Midbrain (tissue), 1 donor: ENCODE measurements at regions not wholly inside any gene's neighbourhood (a gene's known extent, or its start where the extent isn't known, plus 50 kb on each side); places are given as distances from the start of the nearest gene placed in this dataset.

Experiments
- DNase-seq: peaks from one replicate; lab custom pipeline; 2025; lab: John Stamatoyannopoulos, UW

DNA sequence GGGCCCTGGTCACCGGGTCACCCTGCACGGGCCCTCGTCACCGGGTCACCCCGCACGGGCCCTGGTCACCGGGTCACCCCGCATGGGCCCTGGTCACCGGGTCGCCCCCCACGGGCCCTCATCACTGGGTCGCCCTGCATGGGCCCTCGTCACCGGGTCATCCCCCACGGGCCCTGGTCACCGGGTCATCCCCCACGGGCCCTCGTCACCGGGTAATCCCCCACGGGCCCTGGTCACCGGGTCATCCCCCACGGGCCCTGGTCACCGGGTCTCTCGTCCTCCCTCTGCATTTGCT is 77.6 kb downstream of the RIPK4 start:
- no peak for DNase-seq

DNA sequence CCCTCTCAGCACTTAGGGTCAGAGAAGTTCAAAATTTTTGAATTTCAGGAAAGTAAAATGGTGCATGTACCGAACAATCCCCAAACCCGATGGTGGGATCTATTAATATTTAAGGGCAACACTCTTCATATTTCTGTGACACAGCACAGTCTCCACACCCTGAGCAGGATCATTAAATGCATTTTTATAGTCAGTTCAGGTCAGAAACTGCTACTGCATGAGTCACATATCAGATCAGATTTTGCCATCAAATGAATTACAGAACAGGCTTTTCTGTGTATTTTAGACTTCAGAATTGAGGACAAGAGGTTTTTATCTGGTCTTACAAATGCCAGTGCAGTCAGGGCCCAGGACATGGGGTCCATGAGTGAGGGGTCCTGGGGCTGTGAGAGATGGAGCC is 79.2 kb downstream of the RIPK4 start:
- no peak for DNase-seq

DNA sequence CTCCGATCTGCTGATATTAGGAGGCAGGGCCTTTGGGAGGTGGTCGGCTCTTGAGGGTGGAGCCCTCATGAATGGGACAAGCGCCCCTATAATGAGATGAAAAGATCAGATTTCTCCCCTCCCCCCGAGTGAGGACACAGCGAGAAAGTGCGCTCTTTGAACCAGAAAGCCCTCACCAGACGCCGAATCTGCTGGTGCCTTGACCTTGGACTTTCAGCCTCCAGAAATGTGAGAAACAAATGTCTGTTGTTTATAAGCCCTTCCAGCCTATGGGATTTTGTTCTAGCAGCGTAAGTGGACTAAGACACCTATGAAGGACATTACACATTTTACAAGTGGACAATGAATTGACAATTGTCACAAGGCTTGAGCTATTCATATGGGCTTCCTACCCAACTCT is 80.2 kb downstream of the RIPK4 start:
- no peak for DNase-seq

DNA sequence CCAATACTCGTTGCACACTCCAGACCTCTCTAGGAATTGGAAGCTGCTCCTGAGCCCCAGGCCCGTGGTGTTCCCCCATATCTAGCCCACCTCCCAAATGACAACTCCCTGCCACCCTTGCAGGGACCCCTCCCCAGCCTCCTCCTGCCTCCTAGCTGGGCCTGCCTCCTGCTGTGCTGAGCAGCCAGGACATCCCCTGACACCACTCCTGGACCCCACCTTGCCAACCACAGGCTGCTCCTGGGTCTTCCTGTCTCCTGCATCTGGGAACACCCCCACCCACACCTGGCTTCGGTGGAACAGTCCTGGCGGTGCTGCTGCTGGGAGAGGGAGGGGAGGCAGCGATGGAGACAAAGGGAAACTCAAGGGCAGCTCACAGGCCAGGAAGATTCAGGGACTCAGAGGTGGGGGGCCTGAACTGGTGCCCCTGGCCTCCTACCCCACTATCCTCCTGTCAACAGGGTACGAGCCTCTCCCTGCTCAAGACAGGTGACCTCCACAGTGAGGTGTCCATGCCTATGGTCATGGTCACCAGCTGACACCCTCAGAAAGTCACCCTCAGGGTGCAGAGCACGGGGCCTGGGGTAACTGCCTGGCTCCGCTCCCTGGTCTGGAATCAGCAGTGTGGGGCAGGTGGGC is 81.2 kb downstream of the RIPK4 start:
- no peak for DNase-seq

DNA sequence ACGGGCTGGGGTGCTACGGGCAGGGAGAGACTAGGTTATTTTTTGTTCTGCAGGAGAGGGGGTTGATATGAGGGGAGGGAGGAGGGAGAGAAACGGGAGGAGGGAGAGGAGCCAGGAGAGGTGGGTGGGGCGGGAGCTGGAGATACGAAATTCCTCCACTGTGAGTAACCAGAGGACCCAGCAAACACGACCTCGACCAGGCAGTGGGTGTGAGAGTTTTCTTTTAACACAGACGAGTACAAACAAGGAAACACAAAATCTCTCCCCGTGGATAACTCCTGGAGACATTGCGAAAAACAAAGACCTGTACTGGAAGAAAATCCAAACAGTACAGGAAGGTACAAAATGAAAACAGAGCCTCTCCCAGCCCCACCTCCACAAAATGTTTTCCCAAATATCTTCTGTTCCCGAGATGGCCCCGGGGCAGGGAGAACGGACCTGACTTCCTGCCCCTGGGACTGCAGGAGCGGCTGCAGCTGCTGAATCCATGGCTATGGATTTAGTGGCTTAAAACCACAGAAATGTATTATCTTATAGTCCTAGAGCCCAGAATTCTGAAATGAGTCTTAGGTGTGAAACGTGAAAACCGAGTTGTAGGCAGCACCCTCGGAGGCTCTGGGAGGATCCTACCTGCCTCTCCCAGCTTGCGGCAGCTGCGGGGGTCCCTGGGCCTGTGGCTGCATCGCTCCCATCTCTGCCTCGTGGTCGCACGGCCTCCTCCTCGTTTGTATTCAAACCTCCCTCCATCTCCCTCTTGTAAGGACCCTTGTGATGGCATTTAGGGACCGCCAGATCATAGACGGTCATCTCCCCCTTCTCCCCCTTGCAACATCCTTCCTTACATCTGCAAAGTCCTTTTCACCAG is 82.2 kb downstream of the RIPK4 start:
- DNase-seq: no peak

DNA sequence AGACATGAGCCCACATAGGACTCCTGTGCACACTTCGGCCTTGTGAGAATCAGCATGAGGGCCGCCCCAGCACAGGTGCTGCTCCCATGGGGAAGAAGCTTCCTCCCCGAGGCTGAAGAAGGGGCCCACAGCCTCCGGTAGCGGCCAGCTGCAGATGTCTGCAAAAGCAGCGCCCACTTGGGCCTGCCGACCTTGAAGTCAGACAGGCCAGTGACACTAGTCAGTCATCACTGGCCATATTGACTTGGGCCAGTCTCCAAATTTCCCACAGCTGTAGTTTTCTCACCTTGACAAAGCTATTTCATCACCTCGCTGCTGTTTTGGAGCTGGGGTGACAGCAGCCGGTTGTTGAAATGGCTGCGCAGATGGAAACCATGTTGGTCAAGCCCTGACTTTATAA is 83.0 kb downstream of the RIPK4 start:
- no peak for DNase-seq

DNA sequence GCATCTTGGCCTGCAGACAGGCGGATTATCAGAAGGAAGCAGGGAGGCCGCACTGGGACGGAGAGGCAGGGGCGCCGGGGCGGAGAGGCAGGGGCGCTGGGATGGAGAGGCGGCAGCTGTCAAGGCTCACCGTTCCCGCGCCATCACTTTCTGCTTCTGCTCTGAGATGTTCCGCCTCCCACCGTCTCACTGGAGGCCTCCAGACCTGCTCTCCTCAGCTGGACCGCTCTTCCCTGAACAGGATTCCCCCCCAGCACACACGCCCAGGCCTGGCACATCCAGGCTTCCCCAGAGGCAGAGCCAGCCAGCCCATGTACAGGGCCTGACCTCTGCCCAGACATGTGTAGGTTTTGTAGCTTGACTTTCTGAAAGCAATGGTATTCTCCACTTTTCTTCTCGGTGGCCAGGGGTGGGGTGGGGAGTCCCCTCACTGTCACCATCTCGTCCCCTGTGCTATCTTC is 84.1 kb downstream of the RIPK4 start:
- DNase-seq: no peak

DNA sequence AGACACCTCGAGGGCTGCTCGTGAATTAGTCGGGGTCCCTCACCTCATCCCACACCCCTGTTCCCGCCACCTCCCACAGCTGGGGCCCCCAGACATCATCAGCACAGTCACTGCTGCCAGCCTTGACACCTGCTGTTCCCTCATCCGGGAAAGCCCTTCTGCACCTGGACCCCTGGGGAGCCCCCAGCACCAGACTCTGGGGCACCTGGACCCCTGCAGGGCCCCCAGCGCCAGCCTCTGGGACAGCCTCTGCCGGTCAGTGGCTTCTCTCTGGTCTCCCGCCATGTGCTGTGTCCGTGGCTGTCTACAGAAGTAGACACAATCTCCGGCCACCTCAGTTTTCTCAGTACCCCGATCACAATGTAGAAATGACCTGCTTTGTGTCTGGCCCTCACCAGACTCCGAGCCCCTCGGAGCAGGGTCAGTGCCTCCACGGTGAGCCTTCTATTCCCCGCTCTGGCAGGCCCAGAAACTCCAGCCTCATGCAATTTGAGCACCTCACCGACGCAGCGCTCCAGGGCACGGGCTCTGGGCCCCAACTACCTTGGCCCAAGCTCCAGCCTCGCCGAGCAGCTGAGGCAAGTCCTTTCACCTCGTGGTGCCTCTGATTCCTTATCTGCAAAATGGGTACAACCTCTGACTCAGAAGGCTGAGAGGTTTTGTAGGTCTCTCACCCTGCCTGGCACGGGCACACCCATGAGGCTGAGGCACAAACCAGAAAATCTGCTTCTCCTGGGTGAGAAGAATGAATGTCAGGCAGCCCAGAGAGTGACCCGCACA is 84.7 kb downstream of the RIPK4 start:
- no peak for DNase-seq

DNA sequence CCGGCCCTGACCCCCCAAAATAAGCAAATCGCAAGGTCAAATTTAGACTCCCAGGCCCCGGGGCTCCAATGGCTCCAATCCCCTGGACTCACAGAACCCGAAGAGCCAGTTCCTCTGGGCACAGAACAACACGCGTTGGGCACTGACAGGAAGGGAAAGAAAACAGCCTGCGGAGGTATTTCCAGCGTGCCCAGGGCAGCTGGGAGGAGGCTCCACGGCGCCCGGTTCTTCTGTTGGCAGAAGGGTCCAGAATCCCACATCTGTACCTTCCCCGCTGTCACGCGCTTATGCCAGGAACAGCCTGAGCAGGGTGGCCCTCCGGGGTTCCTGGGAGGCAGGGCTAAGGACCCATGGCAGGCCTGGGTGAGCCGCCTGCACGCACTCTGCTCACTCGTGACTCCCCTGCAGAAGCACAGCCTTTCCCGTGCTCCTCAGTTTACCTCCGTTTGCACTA is 85.5 kb downstream of the RIPK4 start:
- DNase-seq: no peak

DNA sequence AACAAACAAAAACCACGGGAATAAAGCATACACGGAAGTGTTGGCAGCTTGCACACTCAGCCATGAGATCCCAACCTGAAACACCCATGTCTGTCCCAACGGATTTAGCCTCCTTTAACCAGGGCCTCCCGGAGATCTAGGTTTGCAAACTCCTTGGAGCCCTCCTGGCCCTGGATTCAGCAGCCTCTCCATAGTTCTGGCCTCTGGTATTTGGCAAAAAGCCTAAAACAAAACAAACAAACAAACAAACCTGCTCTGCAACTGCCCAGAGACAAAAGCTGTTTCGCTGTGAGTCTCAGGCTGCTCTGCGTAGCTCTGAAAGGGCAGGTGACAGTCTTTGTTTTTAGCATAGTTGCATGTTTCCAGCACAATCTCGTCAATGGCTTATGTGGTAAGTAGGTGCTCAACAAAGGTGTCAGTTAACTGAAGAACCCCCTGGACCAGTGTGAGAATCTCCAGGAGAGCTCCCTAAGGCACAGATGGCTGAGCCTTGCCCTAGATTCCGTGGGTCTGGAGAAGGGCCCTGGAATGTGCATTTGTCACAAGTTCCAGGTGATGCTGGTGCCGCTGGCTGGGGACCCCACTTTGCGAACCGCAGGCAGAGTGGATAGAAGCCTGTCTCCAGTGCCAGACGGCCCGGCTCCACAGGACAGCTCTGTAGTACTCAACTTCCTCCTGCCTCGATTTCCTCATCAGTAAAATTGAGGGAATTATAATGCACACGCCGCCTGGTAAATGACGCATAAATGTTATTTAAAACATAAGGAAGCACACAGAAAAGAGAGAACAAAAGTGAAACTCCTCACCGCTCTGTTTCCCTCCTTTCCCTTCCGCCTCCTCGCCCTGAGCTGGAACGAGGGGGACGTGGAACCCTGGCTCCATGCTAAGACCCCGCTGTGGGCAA is 86.2 kb downstream of the RIPK4 start:
- no peak for DNase-seq

DNA sequence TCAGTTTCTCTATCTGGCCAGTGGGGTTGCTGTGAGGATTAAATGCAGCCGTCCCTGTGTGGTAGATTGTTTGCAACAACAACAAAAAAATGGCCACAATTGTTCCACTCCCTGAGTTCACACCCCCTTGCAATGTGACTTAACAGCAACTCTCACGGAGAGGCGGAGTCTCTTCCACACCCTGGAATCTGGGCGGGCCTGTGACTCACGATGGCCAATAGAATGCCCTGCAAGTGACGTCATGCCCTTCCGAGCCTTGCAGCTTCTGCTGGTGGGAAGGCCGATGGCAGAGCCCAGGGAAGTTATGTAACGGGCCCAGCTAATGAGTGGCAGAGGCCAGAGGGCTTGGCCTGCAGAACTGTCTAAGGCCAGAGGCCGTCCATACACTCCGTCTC is 87.9 kb downstream of the RIPK4 start:
- DNase-seq: peak; percentile 34

DNA sequence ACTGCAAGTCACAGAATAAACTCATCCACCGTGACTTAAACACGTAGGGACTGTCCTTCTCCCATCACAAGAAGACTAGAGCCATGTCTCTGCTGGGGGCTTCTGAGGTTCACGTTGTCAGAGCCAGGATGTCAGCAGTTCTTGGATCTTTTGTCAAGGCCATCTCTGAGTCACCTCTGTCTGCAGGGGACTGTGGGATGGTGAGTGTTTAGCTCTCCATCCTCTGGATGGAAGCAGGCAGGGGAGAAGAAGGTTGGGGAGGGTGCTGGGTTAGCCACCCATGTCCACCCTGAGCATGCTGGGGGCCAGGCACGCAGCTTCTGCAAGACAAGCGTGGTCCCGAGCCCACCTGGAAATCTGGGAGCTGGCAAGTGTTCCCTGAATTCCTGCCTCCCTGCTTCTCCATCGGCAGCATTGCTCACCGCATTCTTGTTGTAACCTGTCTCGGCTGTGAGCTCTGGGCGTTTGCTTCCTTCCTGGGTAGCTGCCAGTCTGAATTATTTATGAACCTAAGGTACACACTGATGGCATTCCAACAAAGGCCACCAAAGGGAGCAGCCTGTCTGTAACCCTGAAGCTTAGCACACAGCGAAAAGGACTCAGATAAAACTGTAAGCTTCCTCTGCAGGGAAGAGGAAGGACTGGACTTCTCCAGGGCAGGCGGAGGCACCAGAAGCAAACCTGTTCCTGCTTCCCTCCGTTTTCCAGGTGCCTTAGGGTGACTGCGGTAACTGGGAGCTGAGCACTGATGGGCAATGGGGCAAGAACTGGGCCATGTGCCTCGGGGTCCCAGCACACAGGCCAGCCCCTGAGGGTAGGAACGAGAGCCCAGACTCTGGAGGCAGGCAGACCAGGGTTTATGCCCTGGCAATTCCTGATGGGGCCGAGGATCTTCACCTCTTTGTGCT is 88.6 kb downstream of the RIPK4 start:
- DNase-seq: no peak

DNA sequence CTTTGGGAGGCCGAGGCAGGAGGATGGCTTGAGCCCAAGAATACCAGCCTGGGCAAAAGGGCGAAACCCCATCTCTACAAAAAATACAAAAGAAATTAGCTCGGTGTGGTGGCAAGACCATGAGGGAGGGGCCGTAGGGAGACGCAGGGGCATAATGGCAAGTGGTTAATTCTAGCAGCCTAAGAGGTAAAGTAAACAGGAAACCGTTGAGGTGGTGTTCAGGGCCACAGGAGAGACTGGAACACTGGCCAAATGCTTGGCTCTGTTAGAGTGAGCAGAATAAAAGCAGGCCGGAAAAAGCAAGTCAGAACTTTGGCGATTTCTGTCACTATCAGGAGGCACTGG is 89.2 kb downstream of the RIPK4 start:
- no peak for DNase-seq

DNA sequence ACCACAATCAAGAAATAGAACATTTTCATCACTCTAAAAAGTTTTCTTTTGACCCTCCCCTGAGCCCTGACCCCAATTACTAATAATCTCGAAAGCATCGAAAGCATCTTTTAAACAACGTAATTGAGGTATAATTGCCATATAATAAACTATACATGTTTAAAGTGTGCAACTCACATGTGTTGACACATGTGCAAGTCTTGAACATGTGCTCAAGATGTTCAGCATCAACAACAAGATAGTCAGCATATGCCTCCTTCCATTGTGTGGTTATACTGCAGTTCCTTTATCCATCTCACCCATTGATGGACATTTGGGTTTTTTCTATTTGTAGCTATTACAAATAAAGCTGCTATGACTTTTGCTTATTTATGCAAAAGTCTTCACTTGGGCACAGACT is 90.7 kb downstream of the RIPK4 start:
- DNase-seq: no peak

DNA sequence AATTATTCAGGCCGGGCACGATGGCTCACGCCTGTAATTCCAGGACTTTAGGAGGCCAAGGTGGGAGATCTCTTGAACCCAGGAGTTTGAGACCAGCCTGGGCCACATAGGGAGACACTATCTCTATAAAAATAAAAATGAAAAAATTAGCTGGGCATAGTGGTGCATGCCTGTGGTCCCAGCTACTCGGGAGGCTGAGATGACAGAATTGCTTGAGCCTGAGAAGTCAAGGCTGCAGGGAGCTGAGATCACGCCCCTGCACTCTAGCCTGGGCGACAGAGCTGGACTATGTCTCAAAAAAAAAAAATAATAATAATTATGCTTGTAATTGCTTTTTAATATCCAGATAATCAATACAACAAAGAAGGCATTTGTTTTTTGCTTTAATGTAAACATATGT is 91.3 kb downstream of the RIPK4 start:
- no peak for DNase-seq

DNA sequence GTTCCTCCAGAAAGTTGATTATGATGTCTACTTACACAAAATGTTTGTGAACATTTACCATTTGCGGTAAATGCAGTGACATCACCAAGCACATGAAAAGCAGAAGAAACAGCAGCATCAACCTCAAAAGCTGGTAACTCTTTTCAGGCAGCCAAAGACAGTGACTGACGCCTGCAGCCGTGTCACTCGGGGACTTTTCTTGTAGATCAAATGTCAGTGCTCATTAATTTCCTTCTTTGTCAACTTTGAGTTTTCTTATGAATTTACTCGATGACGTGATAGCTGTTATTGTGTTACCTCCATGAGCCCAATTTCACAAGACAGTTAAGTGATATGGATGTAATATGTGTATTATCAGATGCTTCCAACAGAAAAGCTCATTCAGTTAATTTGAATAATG is 92.5 kb downstream of the RIPK4 start:
- DNase-seq: no peak

DNA sequence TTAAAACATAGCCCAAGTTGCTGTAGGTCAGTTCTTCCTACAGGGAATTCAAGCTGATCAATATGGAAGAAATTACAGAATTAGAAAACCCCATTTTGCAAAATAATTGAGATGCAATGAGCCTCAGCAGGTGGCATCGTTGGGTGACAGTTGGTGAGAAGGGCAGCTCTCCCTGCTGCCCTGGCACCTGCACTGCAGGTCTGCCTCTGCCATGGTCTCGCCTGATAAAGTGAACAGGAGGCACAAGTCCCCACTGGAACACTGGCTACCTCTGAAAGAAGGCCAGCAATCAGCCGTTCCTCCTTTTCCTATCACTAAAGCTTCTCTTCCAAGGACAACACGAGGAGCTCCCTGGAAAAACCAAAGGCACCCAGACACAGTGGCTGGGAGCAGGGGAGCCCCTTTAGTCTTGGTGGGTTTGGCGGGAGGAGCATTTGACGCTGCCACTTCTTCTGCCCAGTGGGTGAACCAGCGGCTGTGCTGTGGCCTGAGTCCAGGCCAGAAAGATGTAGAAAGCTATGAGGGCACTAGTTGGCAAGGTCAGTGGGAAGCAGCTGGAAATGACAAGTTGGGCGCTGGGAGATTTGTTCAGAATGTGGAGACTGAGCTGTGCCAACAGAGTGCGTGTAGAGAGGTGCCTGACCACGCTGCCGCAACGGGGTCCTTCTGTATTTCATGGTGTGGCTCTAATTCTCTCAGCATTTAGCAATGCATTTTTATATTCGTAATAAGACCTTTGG is 93.1 kb downstream of the RIPK4 start:
- DNase-seq: no peak

DNA sequence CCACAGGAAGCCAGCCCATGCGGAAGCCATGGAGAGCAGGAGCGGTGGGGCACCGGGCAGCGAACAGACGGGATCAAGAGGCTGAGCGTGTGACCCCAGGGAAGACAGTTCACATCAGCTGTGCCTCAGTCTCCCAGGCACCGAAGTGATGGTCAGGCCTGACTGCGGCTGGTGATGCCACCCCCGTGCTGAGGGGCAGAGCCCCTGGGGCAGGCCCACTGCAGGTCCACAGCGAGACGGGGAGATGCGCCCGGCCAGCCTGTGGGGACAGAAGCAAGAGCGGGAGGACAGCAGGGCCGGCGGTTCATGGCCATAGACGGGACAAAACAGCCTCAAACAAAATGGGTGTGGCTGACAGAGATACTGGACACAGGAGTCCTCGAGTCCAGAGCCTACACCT is 93.8 kb downstream of the RIPK4 start:
- DNase-seq: no peak

DNA sequence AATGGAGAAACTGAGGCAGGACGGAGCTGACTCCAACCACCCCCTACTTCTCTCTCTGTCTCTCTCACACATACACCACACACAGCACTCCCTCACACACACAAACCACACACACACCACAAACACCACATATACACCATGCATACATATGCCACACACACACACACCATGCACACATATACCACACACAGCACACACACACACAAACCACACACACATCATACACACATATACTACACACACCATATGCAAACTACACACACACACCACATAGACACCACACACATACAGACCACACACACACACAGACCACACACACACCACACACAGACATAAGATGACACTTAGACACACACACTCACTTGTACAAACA is 94.3 kb downstream of the RIPK4 start:
- DNase-seq: no peak

DNA sequence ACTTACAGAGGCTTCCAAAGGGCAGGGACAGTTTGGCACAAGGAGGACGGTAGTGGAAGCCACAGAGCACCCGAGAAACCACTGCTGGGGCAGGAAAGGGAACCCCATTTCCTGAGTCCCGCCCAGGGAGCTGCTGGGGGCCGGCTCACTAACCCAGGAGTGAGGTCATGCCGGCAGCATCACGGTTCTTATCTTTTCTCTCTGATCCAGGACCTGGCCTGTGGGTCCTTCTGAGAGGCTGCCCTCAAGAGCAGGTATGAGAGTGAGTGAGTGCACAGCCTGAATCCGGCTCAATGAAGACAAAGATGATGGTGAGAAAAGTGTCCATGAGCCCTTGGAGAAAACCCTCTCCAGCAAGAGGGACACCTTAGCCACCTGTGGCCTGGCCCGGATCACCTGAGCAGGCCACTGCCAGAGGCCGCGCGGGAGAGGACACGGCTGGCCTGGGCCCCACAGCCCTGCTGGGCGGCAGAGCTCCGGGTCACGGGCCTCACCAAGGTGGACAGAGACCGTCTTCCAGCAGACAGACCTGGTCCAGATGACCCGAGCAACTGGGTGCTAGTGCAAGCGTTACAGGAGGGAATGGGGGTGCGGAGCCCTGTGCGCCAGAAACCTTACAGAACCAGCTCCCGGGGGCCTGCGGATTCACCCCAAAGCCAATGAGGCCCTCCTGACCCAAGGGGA is 94.9 kb downstream of the RIPK4 start:
- DNase-seq: no peak
